ENCODE measurements at regions not wholly inside any gene's neighbourhood (a gene's known extent, or its start where the extent isn't known, plus 50 kb on each side); places are given as distances from the start of the nearest gene placed in this dataset.

DNA sequence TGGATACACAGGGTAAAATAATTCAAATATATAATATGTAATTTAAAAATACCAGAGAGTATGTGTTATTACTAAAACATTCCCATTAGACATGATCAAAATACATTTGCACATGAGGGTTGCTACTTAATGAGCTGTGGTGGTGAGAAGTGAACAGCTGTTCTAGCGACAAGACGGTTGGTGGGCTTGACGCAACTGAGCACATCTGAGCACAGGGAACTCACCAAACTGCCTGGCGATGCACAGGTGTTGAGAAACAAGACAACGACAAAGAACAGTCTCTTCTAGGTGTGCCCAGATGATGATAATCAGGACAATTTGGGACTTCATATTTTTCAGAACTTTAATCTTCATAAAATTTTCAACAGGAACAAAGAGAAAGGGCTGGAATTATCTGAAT lies 555.1 kb upstream of the SGCG start (continued):
- TF ChIP-seq, protein P1, sequence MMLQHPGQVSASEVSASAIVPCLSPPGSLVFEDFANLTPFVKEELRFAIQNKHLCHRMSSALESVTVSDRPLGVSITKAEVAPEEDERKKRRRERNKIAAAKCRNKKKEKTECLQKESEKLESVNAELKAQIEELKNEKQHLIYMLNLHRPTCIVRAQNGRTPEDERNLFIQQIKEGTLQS (IDR thresholded peaks at IDR 0.05; ENCODE audit: insufficient read depth, low read depth, low read length) = no peak
- TF ChIP-seq, protein P2, sequence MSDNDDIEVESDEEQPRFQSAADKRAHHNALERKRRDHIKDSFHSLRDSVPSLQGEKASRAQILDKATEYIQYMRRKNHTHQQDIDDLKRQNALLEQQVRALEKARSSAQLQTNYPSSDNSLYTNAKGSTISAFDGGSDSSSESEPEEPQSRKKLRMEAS (IDR thresholded peaks at IDR 0.05) = no peak
- TF ChIP-seq GABPA (IDR thresholded peaks at IDR 0.05; ENCODE audit: borderline replicate concordance, insufficient read depth, low read length) = no peak
- TF ChIP-seq KDM4A (IDR thresholded peaks at IDR 0.05; ENCODE audit: low read depth, low read length, severe bottlenecking) = no peak
